Amygdala (tissue), 56 donors: ENCODE measurements at regions not wholly inside any gene's neighbourhood (a gene's known extent, or its start where the extent isn't known, plus 50 kb on each side); places are given as distances from the start of the nearest gene placed in this dataset.
"Not testable (repeated sequence)": the region's sequence is repeated elsewhere in the genome, so short reads cannot be mapped to it uniquely, and the experiment has no call there.

Source experiments
- DNase-seq, 56 donors: peaks; one replicate each; lab custom pipeline; 2025; lab: John Stamatoyannopoulos, UW

DNA sequence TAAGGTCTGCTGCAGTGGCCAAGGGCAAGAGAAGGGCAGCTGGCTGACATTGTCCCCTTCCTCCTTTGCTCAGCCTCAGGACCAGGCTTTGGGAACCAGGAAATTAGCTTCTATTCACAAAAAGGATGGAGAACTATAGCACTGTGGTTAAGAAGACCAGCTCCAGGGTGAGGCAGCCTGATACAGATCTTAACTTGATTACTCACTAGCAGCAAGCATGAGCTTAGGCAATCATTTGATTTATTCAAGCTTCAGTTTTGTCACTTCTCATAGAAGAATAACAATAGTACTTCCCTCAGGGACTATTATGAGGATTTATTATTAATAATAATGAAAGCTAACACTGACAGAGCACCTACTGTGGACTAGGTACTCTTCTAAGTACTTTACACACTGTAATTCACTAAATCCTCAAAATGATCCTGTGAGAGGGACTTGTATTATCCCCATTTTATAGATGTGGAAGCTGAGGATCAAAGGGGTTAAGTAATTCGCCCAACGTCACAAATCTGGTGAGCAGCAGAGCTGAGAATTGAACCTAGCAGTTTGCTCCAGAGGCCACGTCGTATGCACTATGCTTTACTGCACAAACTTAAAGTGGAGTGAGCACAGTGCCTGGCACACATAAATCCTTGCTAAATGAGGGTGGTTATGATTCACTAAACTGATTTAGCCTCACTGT, 130.4 kb upstream of the PAK3 start:
- no peak for DNase-seq

- DNase-seq, result peak in 43 of 56 donors; percentile 0 to 64 (median 14)
Observed at GRCh38 chrX:110964786-110965185, 131.2 kb upstream of the PAK3 start.

GRCh38 chrX:110962451-110962850, 133.5 kb upstream of the PAK3 start:
- no peak for DNase-seq

DNA sequence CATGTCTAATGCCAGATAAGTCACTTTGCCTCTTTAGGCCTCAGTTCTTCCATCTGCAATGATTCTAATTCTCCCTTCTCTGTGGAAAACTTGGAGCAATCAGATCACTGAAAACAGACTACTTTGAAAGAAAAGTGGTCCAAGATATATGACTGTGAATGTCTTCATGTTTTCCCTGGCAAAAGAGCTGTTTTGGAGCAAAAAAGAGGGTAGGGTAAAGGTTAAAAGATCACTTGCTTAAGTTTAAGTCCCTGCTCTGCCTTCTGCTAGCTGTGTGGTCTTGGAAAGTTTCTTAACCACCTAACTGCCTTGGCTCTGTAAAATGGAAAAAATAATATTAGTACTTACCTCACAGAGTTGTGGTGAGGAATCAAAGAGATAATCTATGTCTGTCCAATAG, 140.3 kb upstream of the PAK3 start:
- DNase-seq, result no peak

GRCh38 chrX:110954428-110955100, 141.4 kb upstream of the PAK3 start:
- DNase-seq, result no peak

DNA sequence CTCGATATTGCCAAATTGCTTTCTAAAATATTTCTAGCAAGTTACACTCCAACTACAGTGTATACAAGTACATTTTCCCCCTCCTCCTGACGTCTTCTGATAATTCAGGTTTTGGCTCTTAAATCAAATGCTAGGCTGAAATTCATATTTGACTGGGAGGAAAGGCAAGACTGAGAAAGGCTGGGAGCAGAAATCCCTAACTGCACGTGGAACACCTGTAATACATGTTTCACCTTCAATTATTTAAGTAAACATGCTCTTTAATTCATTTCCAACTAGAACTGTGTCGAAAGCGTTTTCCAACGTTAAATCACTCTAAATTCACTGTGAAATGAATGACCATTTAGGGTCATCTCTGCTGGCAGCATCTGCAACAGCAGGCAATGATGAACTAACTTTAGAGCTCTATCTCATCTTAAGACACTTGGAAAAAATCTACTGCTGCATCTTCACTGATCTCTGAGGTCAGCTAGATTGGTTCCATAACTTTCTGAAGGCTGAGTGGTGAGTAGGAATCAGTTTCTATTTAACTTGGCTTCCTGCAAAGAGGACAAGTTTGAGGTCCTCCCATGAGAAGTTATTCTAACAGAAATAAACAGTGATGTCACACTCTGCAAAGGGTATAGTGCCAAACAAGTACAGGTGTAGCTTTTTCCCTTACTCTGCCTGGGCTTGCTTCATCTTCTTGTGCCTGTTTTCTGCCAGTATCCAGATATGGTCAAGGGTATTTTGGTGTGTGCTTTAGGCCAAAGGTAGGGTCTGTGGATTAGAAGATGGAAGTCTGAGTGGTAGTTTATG, 144.3 kb upstream of the PAK3 start:
- no peak for DNase-seq

DNA sequence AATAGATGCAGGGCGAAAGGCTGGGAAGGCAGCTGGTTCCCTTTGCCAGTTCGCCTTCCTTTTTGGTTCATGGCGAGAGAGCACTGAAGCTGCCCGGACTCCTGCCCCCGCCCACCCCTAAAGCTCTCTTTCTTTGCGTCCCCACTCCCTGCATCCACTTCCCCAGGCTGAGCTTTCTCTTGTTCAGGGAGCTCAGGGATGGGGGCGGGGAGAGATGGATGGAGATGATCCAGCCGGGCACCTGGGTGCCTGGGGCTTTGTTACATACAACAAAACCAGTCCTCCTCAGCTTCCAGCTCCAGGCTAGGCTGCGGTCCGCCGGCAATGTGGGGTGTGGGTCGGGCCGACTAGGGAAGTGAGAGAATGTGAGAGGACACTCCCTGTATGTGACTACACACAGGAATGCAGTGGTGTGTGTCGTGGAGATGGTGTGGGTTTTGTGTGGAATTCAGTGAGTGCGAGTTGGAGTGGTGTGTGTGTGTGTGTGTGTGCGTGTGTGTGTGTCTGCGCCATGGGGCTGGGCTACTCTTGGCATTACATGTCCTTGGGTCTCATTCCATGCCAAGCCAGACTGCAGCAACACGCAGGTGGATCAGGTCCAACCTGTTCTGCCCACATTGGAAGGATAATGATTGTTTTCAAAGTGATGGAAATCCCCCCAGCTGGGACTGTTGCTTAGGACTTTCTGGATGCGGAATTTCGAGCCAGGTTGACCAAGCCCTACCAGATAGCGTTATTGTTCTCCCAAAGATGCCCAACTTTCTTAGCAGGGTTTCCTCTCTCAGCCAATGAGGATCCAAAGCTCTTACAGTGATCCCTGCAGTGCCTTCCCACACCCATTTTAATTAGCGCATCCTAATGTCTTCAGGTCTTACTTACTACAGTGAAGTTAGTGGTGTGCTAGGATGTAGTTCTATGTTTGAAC, 149.4 kb upstream of the CHRDL1 start:
- peak in 14 of 56 donors; percentile 0 to 41 (median 10) for DNase-seq

- DNase-seq, result peak in 28 of 56 donors; percentile 0 to 41 (median 10)
Observed at GRCh38 chrX:110944311-110944750, 148.7 kb upstream of the CHRDL1 start.

- no peak for DNase-seq
Observed at GRCh38 chrX:110941906-110942305, 146.3 kb upstream of the CHRDL1 start.

DNA sequence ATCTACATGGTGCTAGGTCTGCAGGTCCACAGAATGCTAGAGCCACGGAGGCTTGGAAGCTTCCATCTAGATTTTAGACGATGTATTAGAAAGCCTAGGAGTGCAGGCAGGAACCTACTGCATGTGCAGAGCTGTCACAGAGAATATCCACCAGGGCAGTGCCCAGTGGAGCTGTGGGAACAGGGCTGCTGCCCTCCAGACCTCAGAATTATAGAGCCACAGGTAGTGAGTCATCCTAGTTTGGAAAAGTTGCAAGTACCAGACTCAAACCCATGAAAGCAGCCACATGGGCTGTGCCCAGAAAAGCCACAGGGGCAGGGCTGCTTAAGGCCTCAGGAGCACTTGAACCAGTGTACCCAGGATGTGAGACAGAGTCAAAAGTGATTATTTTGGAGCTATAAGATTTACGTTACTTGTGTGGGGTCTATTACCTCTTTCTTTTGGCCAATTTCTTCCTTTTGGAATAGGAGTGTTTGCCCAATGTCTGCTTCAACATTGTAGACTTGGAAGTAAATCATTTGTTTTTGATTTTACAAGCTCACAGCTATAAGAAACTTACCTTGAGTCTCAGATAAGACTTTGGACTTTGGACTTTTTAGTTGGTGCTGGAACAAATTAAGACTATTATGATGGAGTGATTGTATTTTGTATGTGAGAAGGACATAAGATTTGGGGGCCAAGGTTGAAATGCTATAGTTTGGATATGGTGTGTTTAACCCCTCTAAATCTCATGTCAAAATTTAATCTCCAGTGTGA, 143.5 kb upstream of the CHRDL1 start:
- DNase-seq, result no peak

DNA sequence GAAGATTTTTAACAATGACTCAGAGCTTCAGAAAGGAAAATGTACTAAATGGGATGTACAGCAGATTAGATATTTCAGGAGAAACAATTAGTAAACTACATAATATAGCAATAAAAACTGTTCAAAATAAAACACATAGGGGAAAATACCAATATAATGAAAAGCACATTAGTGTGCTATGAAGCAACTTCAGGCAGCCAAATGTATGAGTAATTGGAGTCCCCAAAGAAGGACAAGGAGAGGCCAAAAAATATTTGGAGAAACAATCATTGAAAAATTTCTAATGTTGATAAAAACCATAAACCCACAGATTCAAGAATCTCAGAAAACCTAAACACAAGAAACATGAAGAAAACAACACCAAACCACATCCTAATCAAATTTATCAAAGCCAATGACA, 129.3 kb upstream of the CHRDL1 start:
- DNase-seq, result no peak

GRCh38 chrX:110920991-110921390, 125.4 kb upstream of the CHRDL1 start:
- DNase-seq, result no peak

DNA sequence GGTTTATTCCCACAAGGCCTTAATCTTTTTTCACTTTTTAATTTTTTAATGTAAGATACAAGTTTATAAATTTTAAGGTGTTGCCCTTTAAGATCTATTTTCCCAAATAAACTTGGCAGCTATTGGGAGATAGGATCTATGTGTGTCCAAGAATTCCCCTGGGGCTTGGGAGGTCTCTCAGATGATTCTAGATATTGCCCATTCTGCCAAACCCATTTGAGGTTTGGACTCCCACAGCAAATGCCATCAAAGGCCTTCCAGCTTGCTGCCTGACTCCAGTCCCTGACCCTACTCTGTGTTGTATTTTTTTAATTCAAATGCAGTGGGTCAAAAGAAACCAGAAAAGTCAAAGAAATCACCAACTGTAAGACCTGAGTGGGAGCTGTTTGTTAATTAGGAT, 120.0 kb upstream of the CHRDL1 start:
- no peak for DNase-seq

DNA sequence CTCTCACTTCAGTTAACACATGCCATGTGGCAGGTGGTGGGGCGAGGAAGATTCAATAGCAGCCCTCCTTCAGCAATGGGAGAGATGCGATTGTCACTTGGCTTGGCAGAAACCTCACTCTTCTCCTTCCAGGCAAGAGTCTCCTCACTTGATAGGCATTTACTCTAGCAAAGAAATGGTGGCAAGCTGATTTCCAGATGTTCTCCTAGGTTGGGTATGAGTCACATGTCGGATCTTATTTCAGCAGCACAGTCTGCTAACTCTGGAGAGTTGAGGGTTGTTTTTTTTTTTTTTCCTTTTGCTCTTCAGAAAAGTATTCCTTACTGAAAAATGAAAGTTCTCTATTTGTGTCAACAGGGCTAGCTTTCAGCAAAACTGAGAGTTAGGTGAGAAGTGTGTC, 119.5 kb upstream of the CHRDL1 start:
- no peak for DNase-seq

GRCh38 chrX:110914281-110914680, 118.7 kb upstream of the CHRDL1 start:
- DNase-seq, result no peak

DNA sequence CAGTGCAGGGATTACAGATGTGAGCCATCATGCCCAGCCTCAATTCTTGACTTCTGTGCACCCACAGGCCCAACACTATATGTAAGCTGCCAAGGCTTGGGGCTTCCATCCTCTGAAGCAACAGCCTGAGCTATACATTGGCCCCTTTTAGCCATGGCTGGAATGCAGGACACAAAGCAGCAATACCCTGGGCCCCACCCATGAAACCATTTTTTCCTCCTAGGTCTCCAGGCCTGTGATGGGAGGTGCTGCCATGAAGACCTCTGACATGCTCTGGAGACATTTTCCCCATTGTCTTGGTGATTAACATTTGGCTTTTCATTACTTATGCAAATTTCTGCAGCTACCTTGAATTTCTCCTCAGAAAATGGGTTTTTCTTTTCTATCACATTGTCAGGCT, 109.1 kb upstream of the CHRDL1 start:
- DNase-seq, result not testable (repeated sequence)

DNA sequence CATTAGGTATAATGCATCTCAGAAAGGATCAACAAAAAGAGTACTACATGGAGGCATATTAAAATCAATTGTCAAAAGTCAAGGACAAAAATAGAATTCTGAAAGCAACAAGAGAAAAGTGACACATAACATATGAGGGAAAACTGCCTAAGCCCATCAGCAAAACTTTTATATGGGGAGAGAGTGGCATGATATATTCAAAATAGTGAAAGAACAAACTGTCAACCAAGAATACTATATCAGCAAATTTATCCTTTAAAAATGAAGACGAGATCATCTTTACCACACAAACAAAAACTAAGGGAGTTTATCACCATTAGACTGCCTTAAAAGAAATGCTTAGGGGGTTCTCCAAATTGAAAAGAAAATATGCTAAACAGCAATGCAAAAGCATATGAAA, 86.4 kb upstream of the CHRDL1 start:
- DNase-seq, result no peak

DNA sequence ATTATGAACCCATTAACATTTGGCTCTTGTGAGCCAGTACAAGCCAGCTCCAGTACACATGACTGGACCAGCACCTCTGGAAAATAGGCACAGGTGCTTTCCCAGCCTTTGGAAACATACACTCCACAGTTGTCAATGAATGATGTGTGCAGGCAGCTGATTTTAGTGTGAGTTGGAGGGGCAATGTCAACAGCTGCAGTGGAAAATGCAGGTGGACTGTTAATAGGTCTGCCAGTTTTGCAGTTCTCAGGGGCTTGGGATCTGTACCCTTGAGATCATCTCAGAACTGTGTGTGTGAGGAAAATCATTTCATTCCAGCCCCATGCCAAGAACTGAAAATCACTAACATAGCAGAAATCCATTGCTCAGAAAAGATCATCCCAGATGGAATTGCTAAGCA, 81.7 kb upstream of the CHRDL1 start:
- no peak for DNase-seq

GRCh38 chrX:110871839-110872238, 76.2 kb upstream of the CHRDL1 start:
- no peak for DNase-seq

DNA sequence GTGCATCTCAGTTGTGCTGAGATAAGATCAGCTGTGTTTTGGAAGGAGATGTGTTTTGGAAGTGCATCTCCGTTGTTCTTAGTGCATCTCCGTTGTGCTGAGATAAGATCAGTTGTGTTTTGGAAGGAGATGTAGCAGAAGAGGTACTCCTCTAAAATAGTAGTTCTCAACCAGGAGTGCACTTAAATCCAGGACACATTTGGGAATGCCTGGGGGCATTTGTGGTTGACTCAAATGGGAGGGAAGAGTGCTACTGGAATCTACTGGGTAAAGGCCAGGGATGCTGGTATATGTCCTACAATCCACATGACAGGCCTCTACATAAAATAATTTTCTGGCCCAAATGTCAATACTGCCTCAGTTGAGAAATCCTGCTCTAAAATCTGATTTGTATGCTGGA, 70.8 kb upstream of the CHRDL1 start:
- no peak for DNase-seq
